ENCODE measurements at regions not wholly inside any gene's neighbourhood (a gene's known extent, or its start where the extent isn't known, plus 50 kb on each side); places are given as distances from the start of the nearest gene placed in this dataset.
"Not testable (repeated sequence)": the region's sequence is repeated elsewhere in the genome, so short reads cannot be mapped to it uniquely, and the experiment has no call there.

DNA sequence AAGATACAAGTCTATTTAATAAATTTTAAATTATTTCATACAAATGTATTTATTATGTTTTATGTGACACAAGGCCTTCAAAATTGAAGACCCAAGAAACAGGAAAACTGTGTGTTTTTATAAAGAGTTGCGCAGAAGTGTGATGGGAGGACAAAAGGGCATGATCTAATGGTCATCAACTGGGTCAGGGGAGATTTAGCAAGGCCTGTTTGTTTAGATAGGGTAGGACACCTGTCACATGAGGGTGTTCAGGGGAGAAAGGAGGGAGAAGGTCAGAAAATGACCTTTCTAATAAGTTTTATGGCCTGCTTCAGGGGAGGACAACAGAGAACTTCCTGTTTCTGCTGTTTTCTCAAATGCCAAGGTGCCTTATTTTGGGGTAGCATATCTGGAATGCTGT, 528.8 kb downstream of the STK39 start:
- Mint-ChIP-seq H3K4me3 (no peak overlapping the region), H3K9me3 (no peaks in the 10 kb centered on the region), H3K4me1 (ENCODE audit: low read depth) (no peaks in the 10 kb centered on the region), H3K36me3 (ENCODE audit: low read depth) (no peaks in the 10 kb centered on the region), H3K27me3 (no peaks in the 10 kb centered on the region), H3K27ac (no peak overlapping the region)
- Histone ChIP-seq H3K36me3 (ENCODE audit: insufficient read depth, low read length) (no peaks in the 10 kb centered on the region), H3K27me3 (ENCODE audit: control insufficient read depth in 1 of 2, insufficient read depth in 2 of 2, low read length in 2 of 2) (no peaks in the 10 kb centered on the region), H3K9me3 (ENCODE audit: control insufficient read depth in 1 of 2, insufficient read depth in 1 of 2, low read length in 2 of 2) (peaks cover 0 to 5% of the 10 kb centered on the region in 2 experiments), H3K4me1 (ENCODE audit: insufficient read depth, low read length) (no peaks in the 10 kb centered on the region), H3K27ac (ENCODE audit: low read depth in 1 of 2, low read length in 2 of 2) (no peak overlapping the region), H3K4me3 (ENCODE audit: low read length) (no peak overlapping the region)
- CTCF ChIA-PET, result no interaction called here
- intact Hi-C loops (cut with DNase I, micrococcal nuclease), result no loop called here
- POLR2A ChIA-PET, result no interaction called here
- ATAC-seq (ENCODE audit: poor library complexity) (no peak), DNase-seq (no peak)
- TF ChIP-seq, protein P1, sequence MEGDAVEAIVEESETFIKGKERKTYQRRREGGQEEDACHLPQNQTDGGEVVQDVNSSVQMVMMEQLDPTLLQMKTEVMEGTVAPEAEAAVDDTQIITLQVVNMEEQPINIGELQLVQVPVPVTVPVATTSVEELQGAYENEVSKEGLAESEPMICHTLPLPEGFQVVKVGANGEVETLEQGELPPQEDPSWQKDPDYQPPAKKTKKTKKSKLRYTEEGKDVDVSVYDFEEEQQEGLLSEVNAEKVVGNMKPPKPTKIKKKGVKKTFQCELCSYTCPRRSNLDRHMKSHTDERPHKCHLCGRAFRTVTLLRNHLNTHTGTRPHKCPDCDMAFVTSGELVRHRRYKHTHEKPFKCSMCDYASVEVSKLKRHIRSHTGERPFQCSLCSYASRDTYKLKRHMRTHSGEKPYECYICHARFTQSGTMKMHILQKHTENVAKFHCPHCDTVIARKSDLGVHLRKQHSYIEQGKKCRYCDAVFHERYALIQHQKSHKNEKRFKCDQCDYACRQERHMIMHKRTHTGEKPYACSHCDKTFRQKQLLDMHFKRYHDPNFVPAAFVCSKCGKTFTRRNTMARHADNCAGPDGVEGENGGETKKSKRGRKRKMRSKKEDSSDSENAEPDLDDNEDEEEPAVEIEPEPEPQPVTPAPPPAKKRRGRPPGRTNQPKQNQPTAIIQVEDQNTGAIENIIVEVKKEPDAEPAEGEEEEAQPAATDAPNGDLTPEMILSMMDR (IDR thresholded peaks at IDR 0.05), result no peak

GRCh38 chr2:167715932-167716331, 531.5 kb downstream of the STK39 start:
- H3K27ac Mint-ChIP-seq, result no peak overlapping the region
- no peaks in the 10 kb centered on the region for H3K36me3 Mint-ChIP-seq (ENCODE audit: low read depth)
- no peak overlapping the region for H3K4me3 Mint-ChIP-seq
- TF ChIP-seq, protein P1 (IDR thresholded peaks at IDR 0.05), result no peak
- CTCF ChIA-PET, result no interaction called here
- Histone ChIP-seq H3K4me1 (ENCODE audit: insufficient read depth, low read length) (no peaks in the 10 kb centered on the region), H3K9me3 (ENCODE audit: control insufficient read depth in 1 of 2, insufficient read depth in 1 of 2, low read length in 2 of 2) (peaks cover 0 to 5% of the 10 kb centered on the region in 2 experiments), H3K4me3 (ENCODE audit: low read length) (no peak overlapping the region), H3K27me3 (ENCODE audit: control insufficient read depth in 1 of 2, insufficient read depth in 2 of 2, low read length in 2 of 2) (no peaks in the 10 kb centered on the region), H3K27ac (ENCODE audit: low read depth in 1 of 2, low read length in 2 of 2) (no peak overlapping the region), H3K36me3 (ENCODE audit: insufficient read depth, low read length) (no peaks in the 10 kb centered on the region)
- ATAC-seq (ENCODE audit: poor library complexity) (no peak), DNase-seq (no peak)
- H3K9me3 Mint-ChIP-seq, result no peaks in the 10 kb centered on the region
- intact Hi-C loops (cut with DNase I, micrococcal nuclease), result no loop called here
- H3K27me3 Mint-ChIP-seq, result no peaks in the 10 kb centered on the region
- POLR2A ChIA-PET, result no interaction called here
- no peaks in the 10 kb centered on the region for H3K4me1 Mint-ChIP-seq (ENCODE audit: low read depth)

GRCh38 chr2:167715498-167715897, 531.9 kb downstream of the STK39 start:
- H3K4me1 ChIP-seq (ENCODE audit: insufficient read depth, low read length); intact Hi-C loops (cut with DNase I, micrococcal nuclease); H3K36me3 ChIP-seq (ENCODE audit: insufficient read depth, low read length); ATAC-seq (ENCODE audit: poor library complexity); CTCF ChIA-PET; H3K27ac ChIP-seq (ENCODE audit: low read depth in 1 of 2, low read length in 2 of 2); H3K9me3 Mint-ChIP-seq; H3K27ac Mint-ChIP-seq; H3K36me3 Mint-ChIP-seq (ENCODE audit: low read depth); POLR2A ChIA-PET; H3K27me3 Mint-ChIP-seq; DNase-seq; H3K9me3 ChIP-seq (ENCODE audit: control insufficient read depth in 1 of 2, insufficient read depth in 1 of 2, low read length in 2 of 2); H3K4me1 Mint-ChIP-seq (ENCODE audit: low read depth); H3K4me3 ChIP-seq (ENCODE audit: low read length); H3K4me3 Mint-ChIP-seq; H3K27me3 ChIP-seq (ENCODE audit: control insufficient read depth in 1 of 2, insufficient read depth in 2 of 2, low read length in 2 of 2): not testable (repeated sequence)

DNA sequence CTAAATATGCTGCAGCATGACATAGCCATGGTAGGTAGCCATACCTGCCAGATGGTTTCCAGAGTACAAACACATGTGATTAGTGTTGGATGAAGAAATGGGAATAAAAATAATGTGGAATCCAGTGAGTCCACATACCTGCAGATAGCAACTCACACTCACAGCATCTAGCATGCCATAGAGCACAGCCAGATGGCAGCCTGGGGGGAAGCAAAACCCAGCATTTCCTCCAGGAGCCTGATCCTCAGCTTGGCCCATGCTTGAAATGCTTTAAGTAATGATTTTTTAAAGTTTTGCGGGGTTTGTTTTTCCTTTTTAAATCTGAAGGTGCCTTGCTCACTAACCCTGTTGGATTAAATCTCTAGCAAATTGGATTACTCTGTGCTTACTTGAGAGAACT, 535.1 kb downstream of the STK39 start:
- no peak overlapping the region for H3K27ac Mint-ChIP-seq
- TF ChIP-seq, protein P1 (IDR thresholded peaks at IDR 0.05), result no peak
- H3K36me3 Mint-ChIP-seq (ENCODE audit: low read depth), result no peaks in the 10 kb centered on the region
- ATAC-seq (ENCODE audit: poor library complexity) (no peak), DNase-seq (no peak)
- H3K27ac ChIP-seq (ENCODE audit: low read depth in 1 of 2, low read length in 2 of 2), result no peak overlapping the region
- intact Hi-C loops (cut with DNase I, micrococcal nuclease), result no loop called here
- H3K36me3 ChIP-seq (ENCODE audit: insufficient read depth, low read length), result no peaks in the 10 kb centered on the region
- H3K4me3 ChIP-seq (ENCODE audit: low read length), result no peak overlapping the region
- H3K4me1 ChIP-seq (ENCODE audit: insufficient read depth, low read length), result no peaks in the 10 kb centered on the region
- H3K9me3 Mint-ChIP-seq, result no peaks in the 10 kb centered on the region
- ChIA-PET POLR2A (no interaction called here), CTCF (no interaction called here)
- no peaks in the 10 kb centered on the region for H3K4me1 Mint-ChIP-seq (ENCODE audit: low read depth)
- no peak overlapping the region for H3K4me3 Mint-ChIP-seq
- H3K9me3 ChIP-seq (ENCODE audit: control insufficient read depth in 1 of 2, insufficient read depth in 1 of 2, low read length in 2 of 2), result peaks cover 0 to 5% of the 10 kb centered on the region in 2 experiments
- H3K27me3 Mint-ChIP-seq, result no peaks in the 10 kb centered on the region
- no peaks in the 10 kb centered on the region for H3K27me3 ChIP-seq (ENCODE audit: control insufficient read depth in 1 of 2, insufficient read depth in 2 of 2, low read length in 2 of 2)

Measured in CD4-positive, alpha-beta T cell (primary cell).